PFSK-1 (cell line): ENCODE measurements at regions not wholly inside any gene's neighbourhood (a gene's known extent, or its start where the extent isn't known, plus 50 kb on each side); places are given as distances from the start of the nearest gene placed in this dataset.

Experiments
- FOXP2 ChIP-seq: optimal IDR thresholded peaks from 2 replicates; pipeline ENCODE3; 2011; ENCODE audit warnings: borderline replicate concordance, control low read depth, inconsistent platforms; ENCODE audit not compliant: insufficient read depth; ENCODE audit errors: extremely low read length, extremely low read depth
- POLR2AphosphoS5 ChIP-seq: IDR thresholded peaks from 2 replicates; pipeline ENCODE4 v1.6.1; 2012; ENCODE audit warnings: low read depth, mild to moderate bottlenecking, control low read depth, low read length, moderate library complexity
- SIN3A ChIP-seq: IDR thresholded peaks from 2 replicates; pipeline ENCODE4 v1.6.1; 2012; ENCODE audit warnings: mild to moderate bottlenecking, low read length, moderate library complexity, borderline replicate concordance; ENCODE audit not compliant: insufficient read depth
- TAF1 ChIP-seq: IDR thresholded peaks from 2 replicates; pipeline ENCODE4 v1.6.1; 2012; ENCODE audit warnings: low read length, control low read depth, borderline replicate concordance; ENCODE audit not compliant: insufficient read depth
- TF ChIP-seq, protein P1 (sequence below), 2 experiments: IDR thresholded peaks; 2 replicates each; pipeline versions ENCODE4 v1.6.1 to v1.8.0; 2011 to 2012; ENCODE audit warnings: low read depth in 2 of 2, low read length in 2 of 2, control low read depth in 1 of 2, inconsistent platforms in 1 of 2, mild to moderate bottlenecking in 1 of 2, moderate library complexity in 1 of 2; ENCODE audit not compliant: insufficient read depth in 1 of 2

DNA sequence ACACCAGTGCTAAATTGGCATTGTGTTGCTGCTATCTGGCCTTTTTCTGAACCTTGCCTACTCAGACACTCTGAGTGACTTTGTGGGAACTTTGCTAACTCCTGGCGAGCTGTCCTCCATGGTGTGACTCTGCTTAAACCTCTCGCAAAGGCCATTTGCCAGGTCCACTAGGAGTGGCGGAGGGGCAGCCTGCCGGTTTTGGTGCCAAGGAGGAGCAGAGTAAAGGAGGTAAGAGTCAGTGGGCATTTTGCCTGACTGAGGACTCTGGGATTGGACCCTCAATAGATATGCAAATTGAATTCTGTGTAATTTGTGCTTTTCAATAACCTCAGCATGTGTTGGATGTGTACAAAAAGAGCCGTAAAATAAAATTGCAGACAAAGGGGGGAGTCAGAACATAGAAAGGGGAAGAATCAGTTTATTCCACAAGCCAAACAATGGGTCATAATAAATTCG is 386.6 kb upstream of the NFIA start:
- no peak for TF ChIP-seq TAF1
- TF ChIP-seq SIN3A: no peak
- no peak for TF ChIP-seq POLR2AphosphoS5
- TF ChIP-seq FOXP2: no peak
- TF ChIP-seq, protein P1, sequence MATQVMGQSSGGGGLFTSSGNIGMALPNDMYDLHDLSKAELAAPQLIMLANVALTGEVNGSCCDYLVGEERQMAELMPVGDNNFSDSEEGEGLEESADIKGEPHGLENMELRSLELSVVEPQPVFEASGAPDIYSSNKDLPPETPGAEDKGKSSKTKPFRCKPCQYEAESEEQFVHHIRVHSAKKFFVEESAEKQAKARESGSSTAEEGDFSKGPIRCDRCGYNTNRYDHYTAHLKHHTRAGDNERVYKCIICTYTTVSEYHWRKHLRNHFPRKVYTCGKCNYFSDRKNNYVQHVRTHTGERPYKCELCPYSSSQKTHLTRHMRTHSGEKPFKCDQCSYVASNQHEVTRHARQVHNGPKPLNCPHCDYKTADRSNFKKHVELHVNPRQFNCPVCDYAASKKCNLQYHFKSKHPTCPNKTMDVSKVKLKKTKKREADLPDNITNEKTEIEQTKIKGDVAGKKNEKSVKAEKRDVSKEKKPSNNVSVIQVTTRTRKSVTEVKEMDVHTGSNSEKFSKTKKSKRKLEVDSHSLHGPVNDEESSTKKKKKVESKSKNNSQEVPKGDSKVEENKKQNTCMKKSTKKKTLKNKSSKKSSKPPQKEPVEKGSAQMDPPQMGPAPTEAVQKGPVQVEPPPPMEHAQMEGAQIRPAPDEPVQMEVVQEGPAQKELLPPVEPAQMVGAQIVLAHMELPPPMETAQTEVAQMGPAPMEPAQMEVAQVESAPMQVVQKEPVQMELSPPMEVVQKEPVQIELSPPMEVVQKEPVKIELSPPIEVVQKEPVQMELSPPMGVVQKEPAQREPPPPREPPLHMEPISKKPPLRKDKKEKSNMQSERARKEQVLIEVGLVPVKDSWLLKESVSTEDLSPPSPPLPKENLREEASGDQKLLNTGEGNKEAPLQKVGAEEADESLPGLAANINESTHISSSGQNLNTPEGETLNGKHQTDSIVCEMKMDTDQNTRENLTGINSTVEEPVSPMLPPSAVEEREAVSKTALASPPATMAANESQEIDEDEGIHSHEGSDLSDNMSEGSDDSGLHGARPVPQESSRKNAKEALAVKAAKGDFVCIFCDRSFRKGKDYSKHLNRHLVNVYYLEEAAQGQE (IDR thresholded peaks at IDR 0.05; ENCODE audit: insufficient read depth in 1 of 2, low read depth in 2 of 2, low read length in 2 of 2): no peak
